A549 (cell line): ENCODE measurements at regions not wholly inside any gene's neighbourhood (a gene's known extent, or its start where the extent isn't known, plus 50 kb on each side); places are given as distances from the start of the nearest gene placed in this dataset.

Source experiments
- ATAC-seq, 2 experiments: fragments of 200-7000 bp in 1 of 2; fragments of >200 bp in 1 of 2; cut with Nextera tagmentation in 1 of 2; cut with Tn5 transposase in 1 of 2; 3 replicates each; pipeline versions ENCODE4 v1.8.0 to v1.9.1; 2018 to 2020; ENCODE audit warnings: mild to moderate bottlenecking in 1 of 2, moderate library complexity in 1 of 2
- CTCF ChIA-PET: fragments of 300-600 bp; sonication (Branson Sonifier 250); formaldehyde crosslinking; extraction: SDS; loops from one replicate; lab custom pipeline; 2021; ENCODE audit warnings: antibody characterized with exemption, inconsistent platforms; lab: Yijun Ruan, JAX
- POLR2A ChIA-PET: fragments of 350-600 bp; formaldehyde crosslinking; extraction: SDS; loops from one replicate; lab custom pipeline; 2021; ENCODE audit warnings: antibody characterized with exemption, inconsistent platforms; lab: Yijun Ruan, JAX
- DNase-seq, 2 experiments: peaks; one replicate each; pipeline versions ENCODE4 v3.0.0 to v3.0.0-alpha.2; 2011 to 2016; ENCODE audit warnings: low read depth in 1 of 2, low spot score in 1 of 2
- FAIRE-seq: peaks from 2 replicates; lab custom pipeline; 2011; peaks lifted over from hg19 to GRCh38; lab: Jason Lieb, UNC
- H3K27ac ChIP-seq, 2 experiments: fragments of >200 bp; sonication (Bioruptor Twin); formaldehyde crosslinking; 3 replicates each; pipeline ENCODE4 v1.5.1; 2016 to 2017
- H3K4me1 ChIP-seq: fragments of >200 bp; sonication (Bioruptor Twin); formaldehyde crosslinking; 3 replicates; pipeline ENCODE4 v1.6.1; 2016
- H3K4me2 ChIP-seq: fragments of >200 bp; sonication (Bioruptor Twin); formaldehyde crosslinking; 3 replicates; pipeline ENCODE4 v1.6.1; 2016
- H3K4me3 ChIP-seq: fragments of >200 bp; sonication (Bioruptor Twin); formaldehyde crosslinking; 3 replicates; pipeline ENCODE4 v1.5.1; 2016
- H3K9me3 ChIP-seq: fragments of >200 bp; sonication (Bioruptor Twin); formaldehyde crosslinking; 3 replicates; pipeline ENCODE4 v1.6.1; 2016
- CEBPB ChIP-seq, 2 experiments: fragments of >200 bp in 1 of 2; sonication (Bioruptor Twin) in 1 of 2; formaldehyde crosslinking in 1 of 2; IDR thresholded peaks; 2 replicates each; pipeline ENCODE4 v1.6.1; 2012 to 2016
- E2F6 ChIP-seq: IDR thresholded peaks from 2 replicates; pipeline ENCODE4 v1.6.1; 2012; ENCODE audit warnings: low read depth, borderline replicate concordance
- ELK1 ChIP-seq: fragments of 150-350 bp; IDR thresholded peaks from 2 replicates; pipeline ENCODE4 v1.6.1; 2014; ENCODE audit warnings: low read depth, mild to moderate bottlenecking, low read length
- EP300 ChIP-seq, 2 experiments: fragments of >200 bp; sonication (Bioruptor Twin); formaldehyde crosslinking; IDR thresholded peaks; 2 replicates in 1 of 2; 3 replicates in 1 of 2; pipeline ENCODE4 v1.6.1; 2016 to 2017
- ESRRA ChIP-seq: fragments of 150-350 bp; IDR thresholded peaks from 2 replicates; pipeline ENCODE4 v1.6.1; 2014; ENCODE audit warnings: mild to moderate bottlenecking, low read length, borderline replicate concordance
- FOSB ChIP-seq: fragments of 250-450 bp; sonication (Bioruptor Pico); IDR thresholded peaks from 2 replicates; pipeline ENCODE4 v1.5.0; 2020; ENCODE audit warnings: mild to moderate bottlenecking, moderate library complexity
- FOSL2 ChIP-seq, 2 experiments: fragments of 450-650 bp in 1 of 2; fragments of >200 bp in 1 of 2; sonication (Bioruptor Twin) in 1 of 2; formaldehyde crosslinking; IDR thresholded peaks; 2 replicates each; pipeline versions ENCODE4 v1.5.0 to v1.6.1; 2016 to 2020; ENCODE audit warnings: mild to moderate bottlenecking in 1 of 2, moderate library complexity in 1 of 2
- GATA3 ChIP-seq: IDR thresholded peaks from 2 replicates; pipeline ENCODE4 v1.6.1; 2012; ENCODE audit warnings: borderline replicate concordance
- HOXA7 ChIP-seq: fragments of 250-450 bp; sonication (Bioruptor Pico); IDR thresholded peaks from 2 replicates; pipeline ENCODE4 v1.5.0; 2020; ENCODE audit warnings: mild to moderate bottlenecking, moderate library complexity
- HOXB5 ChIP-seq: fragments of 250-450 bp; sonication (Bioruptor Pico); IDR thresholded peaks from 2 replicates; pipeline ENCODE4 v1.5.0; 2020; ENCODE audit warnings: mild to moderate bottlenecking, moderate library complexity
- JUN ChIP-seq, 2 experiments: fragments of >200 bp; sonication (Bioruptor Twin); formaldehyde crosslinking; IDR thresholded peaks; 2 replicates in 1 of 2; 3 replicates in 1 of 2; pipeline ENCODE4 v1.6.1; 2016 to 2017
- JUNB ChIP-seq: fragments of >200 bp; sonication (Bioruptor Twin); formaldehyde crosslinking; IDR thresholded peaks from 2 replicates; pipeline ENCODE4 v1.6.1; 2016
- KDM1A ChIP-seq: fragments of 200-600 bp; sonication (generic); IDR thresholded peaks from 2 replicates; pipeline ENCODE4 v1.6.1; 2016; ENCODE audit warnings: low read depth, mild to moderate bottlenecking
- MAX ChIP-seq: IDR thresholded peaks from 2 replicates; pipeline ENCODE4 v1.6.1; 2012
- NPAS2 ChIP-seq: fragments of 250-450 bp; sonication (Bioruptor Pico); IDR thresholded peaks from 2 replicates; pipeline ENCODE4 v1.8.0; 2022; ENCODE audit warnings: mild to moderate bottlenecking, moderate library complexity, borderline replicate concordance
- NR3C1 ChIP-seq: fragments of >200 bp; sonication (Bioruptor Twin); formaldehyde crosslinking; IDR thresholded peaks from 3 replicates; pipeline ENCODE4 v1.6.1; 2017
- PHF8 ChIP-seq: fragments of 200-600 bp; sonication (generic); IDR thresholded peaks from 2 replicates; pipeline ENCODE4 v1.6.1; 2016; ENCODE audit warnings: low read depth, mild to moderate bottlenecking, antibody characterized with exemption, moderate library complexity, borderline replicate concordance
- POLR2A ChIP-seq: IDR thresholded peaks from 2 replicates; pipeline ENCODE4 v1.6.1; 2012; ENCODE audit warnings: mild to moderate bottlenecking, low read length
- POLR2AphosphoS2 ChIP-seq: conservative IDR thresholded peaks from 2 replicates; pipeline ENCODE4 v1.6.1; 2012; ENCODE audit warnings: low read length, improper control_type of control experiment, inconsistent platforms
- RCOR1 ChIP-seq: fragments of 150-350 bp; IDR thresholded peaks from 2 replicates; pipeline ENCODE4 v1.6.1; 2014; ENCODE audit warnings: antibody characterized with exemption, low read length, low read depth
- RFX5 ChIP-seq: fragments of 450-650 bp; IDR thresholded peaks from 2 replicates; pipeline ENCODE4 v1.7.1; 2014; ENCODE audit warnings: antibody characterized with exemption, mild to moderate bottlenecking, moderate library complexity
- RNF2 ChIP-seq: fragments of 200-600 bp; sonication (generic); IDR thresholded peaks from 2 replicates; pipeline ENCODE4 v1.6.1; 2016; ENCODE audit warnings: low read depth, mild to moderate bottlenecking, antibody characterized with exemption, moderate library complexity, borderline replicate concordance
- SREBF2 ChIP-seq: fragments of 450-650 bp; IDR thresholded peaks from 2 replicates; pipeline ENCODE4 v1.6.1; 2014; ENCODE audit warnings: mild to moderate bottlenecking, moderate library complexity
- TFCP2L1 ChIP-seq: fragments of 250-450 bp; sonication (Bioruptor Pico); IDR thresholded peaks from 2 replicates; pipeline ENCODE4 v1.5.0; 2021; ENCODE audit warnings: mild to moderate bottlenecking
- TP53 ChIP-seq: fragments of 250-450 bp; sonication (Bioruptor Pico); IDR thresholded peaks from 2 replicates; pipeline ENCODE4 v1.5.0; 2021; ENCODE audit warnings: mild to moderate bottlenecking, moderate library complexity
- ZC3H11A ChIP-seq: fragments of 450-650 bp; IDR thresholded peaks from 2 replicates; pipeline ENCODE4 v1.6.1; 2014; ENCODE audit warnings: antibody characterized with exemption, mild to moderate bottlenecking
- ZSCAN20 ChIP-seq: fragments of 250-450 bp; sonication (Bioruptor Pico); IDR thresholded peaks from 2 replicates; pipeline ENCODE4 v1.8.0; 2022; ENCODE audit warnings: mild to moderate bottlenecking, moderate library complexity
- WGBS: methylation state at CpG from one replicate; pipeline ENCODE4 v1.1.6; 2017; ENCODE audit errors: missing lambda C conversion rate; 5-methylcytosine and 5-hydroxymethylcytosine counted together
- TF ChIP-seq, protein P1 (sequence below): fragments of >200 bp; sonication (Bioruptor Twin); formaldehyde crosslinking; IDR thresholded peaks from 3 replicates; pipeline ENCODE4 v1.5.1; 2016
- TF ChIP-seq, protein P2 (sequence below): fragments of >200 bp; sonication (Bioruptor Twin); formaldehyde crosslinking; IDR thresholded peaks from 3 replicates; pipeline ENCODE4 v1.6.1; 2016

DNA sequence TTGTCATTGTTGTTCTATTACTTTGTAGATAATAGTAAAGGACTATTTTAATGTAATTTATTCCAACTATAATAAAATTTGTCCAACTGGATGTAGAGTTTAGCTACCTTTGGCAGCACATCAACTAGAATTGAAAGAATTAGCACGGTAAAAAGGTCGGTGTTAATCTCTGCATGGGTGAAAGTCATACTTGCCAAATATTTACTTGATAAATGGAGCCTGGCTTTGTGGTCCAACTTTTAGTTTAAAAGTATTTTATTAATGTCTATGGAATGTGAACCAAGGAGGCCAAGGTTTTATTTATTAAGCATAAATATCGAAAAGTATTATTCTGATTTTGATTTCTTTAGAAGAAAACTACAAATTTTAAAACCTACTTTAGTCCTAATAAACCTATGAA lies 1389.0 kb downstream of the PCDH9 start (continued):
- TF ChIP-seq POLR2A (no peak), POLR2AphosphoS2 (no peak)

- CTCF ChIA-PET: no interaction called here
- POLR2A ChIA-PET: no interaction called here
- ATAC-seq: no peak
- no peaks in the 10 kb centered on the region for H3K4me1 ChIP-seq
- no peak overlapping the region for H3K4me3 ChIP-seq
- H3K27ac ChIP-seq: no peak overlapping the region
- TF ChIP-seq TP53 (no peak), RFX5 (no peak), FOSL2 (IDR thresholded peaks at IDR 0.05) (no peak), FOSL2 (CRISPR knock-in tag; IDR thresholded peaks at IDR 0.05) (no peak), SREBF2 (no peak), EP300 (IDR thresholded peaks at IDR 0.05) (no peak), POLR2A (no peak), ELK1 (no peak), RCOR1 (no peak), ESRRA (no peak), E2F6 (no peak), MAX (no peak), CEBPB (IDR thresholded peaks at IDR 0.05) (no peak), JUNB (no peak), KDM1A (no peak), HOXA7 (CRISPR knock-in tag) (no peak), GATA3 (no peak), ZC3H11A (no peak)
- TF ChIP-seq, protein P1, sequence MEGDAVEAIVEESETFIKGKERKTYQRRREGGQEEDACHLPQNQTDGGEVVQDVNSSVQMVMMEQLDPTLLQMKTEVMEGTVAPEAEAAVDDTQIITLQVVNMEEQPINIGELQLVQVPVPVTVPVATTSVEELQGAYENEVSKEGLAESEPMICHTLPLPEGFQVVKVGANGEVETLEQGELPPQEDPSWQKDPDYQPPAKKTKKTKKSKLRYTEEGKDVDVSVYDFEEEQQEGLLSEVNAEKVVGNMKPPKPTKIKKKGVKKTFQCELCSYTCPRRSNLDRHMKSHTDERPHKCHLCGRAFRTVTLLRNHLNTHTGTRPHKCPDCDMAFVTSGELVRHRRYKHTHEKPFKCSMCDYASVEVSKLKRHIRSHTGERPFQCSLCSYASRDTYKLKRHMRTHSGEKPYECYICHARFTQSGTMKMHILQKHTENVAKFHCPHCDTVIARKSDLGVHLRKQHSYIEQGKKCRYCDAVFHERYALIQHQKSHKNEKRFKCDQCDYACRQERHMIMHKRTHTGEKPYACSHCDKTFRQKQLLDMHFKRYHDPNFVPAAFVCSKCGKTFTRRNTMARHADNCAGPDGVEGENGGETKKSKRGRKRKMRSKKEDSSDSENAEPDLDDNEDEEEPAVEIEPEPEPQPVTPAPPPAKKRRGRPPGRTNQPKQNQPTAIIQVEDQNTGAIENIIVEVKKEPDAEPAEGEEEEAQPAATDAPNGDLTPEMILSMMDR: no peak
- TF ChIP-seq, protein P2, sequence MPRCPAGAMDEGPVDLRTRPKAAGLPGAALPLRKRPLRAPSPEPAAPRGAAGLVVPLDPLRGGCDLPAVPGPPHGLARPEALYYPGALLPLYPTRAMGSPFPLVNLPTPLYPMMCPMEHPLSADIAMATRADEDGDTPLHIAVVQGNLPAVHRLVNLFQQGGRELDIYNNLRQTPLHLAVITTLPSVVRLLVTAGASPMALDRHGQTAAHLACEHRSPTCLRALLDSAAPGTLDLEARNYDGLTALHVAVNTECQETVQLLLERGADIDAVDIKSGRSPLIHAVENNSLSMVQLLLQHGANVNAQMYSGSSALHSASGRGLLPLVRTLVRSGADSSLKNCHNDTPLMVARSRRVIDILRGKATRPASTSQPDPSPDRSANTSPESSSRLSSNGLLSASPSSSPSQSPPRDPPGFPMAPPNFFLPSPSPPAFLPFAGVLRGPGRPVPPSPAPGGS: no peak
- no peak for FAIRE-seq
- H3K4me2 ChIP-seq: no peak overlapping the region
- DNase-seq: no peak
- H3K9me3 ChIP-seq: no peaks in the 10 kb centered on the region
These were observed 1394.1 kb downstream of the PCDH9 start for GRCh38 chr13:65836066-65836465.

DNA sequence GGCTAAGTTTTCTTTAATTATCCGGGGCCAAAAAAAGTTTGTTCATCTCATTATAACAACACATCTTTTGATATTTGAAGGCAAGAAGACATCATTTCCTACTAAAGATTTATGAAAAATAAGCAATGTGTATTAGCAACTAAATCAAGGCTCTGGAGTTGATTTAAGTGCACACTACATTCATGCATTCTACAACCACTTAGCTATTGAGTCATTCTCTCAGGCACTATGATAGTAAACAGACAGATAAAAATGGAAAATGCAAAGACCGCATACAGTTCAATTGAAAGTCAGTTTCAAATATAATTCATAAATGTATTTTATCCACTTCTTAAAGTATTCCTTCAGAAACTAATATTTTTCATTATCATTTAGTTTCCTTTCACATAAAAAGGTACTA lies 1395.2 kb downstream of the PCDH9 start:
- DNase-seq (no peak), ATAC-seq (no peak), FAIRE-seq (no peak)
- no peaks in the 10 kb centered on the region for H3K9me3 ChIP-seq
- no peak overlapping the region for H3K4me2 ChIP-seq
- ChIA-PET POLR2A (no interaction called here), CTCF (no interaction called here)
- no peak overlapping the region for H3K4me3 ChIP-seq
- WGBS: 51% methylated on average over 2 of the region's 2 CpGs
- H3K27ac ChIP-seq: no peak overlapping the region
- H3K4me1 ChIP-seq: no peaks in the 10 kb centered on the region
- TF ChIP-seq FOSB (no peak), RNF2 (no peak), NR3C1 (no peak), HOXB5 (no peak), NPAS2 (CRISPR knock-in tag) (no peak), SREBF2 (no peak), MAX (no peak), ZSCAN20 (no peak), TFCP2L1 (CRISPR knock-in tag) (no peak), PHF8 (no peak), JUN (IDR thresholded peaks at IDR 0.05) (no peak), JUNB (no peak), POLR2A (no peak)
- TF ChIP-seq, protein P2: no peak
